G401.6 (cell line): ENCODE measurements at regions not wholly inside any gene's neighbourhood (a gene's known extent, or its start where the extent isn't known, plus 50 kb on each side); places are given as distances from the start of the nearest gene placed in this dataset.
"Not testable (repeated sequence)": the region's sequence is repeated elsewhere in the genome, so short reads cannot be mapped to it uniquely, and the experiment has no call there.

Experiments used
- FAIRE-seq: peaks from 2 replicates; lab custom pipeline; 2012; peaks lifted over from hg19 to GRCh38; lab: Jason Lieb, UNC

DNA sequence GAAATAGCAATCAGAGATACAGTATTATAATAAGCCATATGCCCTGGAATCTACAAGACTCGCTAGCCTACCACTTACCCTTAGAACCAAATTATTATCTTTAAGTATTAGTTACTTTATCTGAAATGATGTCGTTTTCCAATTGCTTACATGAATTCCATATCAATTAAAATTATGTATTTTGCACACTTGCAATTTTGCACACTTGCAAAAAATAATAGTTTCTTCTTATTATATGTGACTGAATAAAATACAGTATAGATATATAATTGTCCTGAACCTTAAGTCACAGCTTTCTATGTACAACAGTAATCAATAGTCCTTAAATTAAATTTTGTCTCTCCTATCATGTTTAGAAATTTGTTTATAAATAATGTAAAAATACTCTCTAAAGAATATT, 2095.1 kb downstream of the NCAM2 start:
- no peak for FAIRE-seq

DNA sequence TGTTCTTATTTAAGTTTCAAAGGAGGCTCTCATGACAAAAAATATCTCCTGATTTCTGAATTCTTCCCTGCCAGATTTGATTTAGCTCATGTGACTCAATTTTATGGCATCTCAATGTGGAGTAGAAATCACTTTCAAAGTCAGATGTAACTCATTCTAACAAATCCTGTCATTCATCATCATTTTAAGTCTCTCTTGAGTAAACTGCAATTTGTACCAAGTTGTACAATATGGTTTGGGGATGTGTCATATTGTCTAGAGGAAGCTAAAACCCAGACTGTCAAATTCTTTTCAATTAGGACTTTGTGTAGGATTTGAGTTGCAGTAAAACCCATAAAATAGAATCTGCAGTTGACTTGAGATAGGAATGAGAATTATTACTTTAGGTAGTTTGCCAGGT, 2101.0 kb downstream of the NCAM2 start:
- FAIRE-seq = no peak

DNA sequence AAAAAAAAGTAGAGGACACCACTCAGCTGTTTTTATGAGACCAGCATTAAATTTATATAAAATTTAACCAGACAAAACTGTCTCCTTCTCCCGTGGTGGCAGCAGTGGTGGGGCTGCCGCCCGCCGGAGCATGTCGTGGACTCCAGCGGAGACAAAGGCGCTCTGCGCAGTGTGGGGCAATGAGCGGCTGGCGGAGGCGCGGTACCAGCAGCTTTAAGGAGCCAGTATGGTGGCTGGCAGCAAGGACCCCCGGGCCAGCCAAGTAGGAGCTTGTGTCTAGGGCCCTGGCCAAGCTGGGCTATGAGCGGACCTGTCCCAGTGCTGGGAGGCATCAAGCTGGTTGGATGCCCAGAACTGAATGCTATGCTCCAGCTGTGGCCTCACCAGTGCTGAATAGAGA, 2102.9 kb downstream of the NCAM2 start:
- no peak for FAIRE-seq

DNA sequence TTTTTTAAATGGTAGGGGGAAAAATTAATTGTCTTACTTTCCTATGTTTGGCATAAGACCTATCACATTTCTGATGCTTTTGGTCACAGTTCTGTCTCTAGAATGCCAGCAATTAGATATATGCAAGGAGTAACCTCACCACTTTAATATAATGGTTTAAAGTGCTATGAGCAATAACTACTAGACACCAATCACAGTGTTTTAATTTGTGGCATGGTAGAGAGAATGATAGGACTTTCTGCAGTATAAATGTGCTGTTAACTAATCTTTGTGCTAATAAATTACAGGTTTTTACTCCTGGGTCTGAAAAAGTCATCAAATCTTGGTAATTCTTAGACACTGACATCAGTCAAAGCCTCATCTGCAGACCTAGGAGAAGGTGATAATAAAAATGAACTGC, 2110.3 kb downstream of the NCAM2 start:
- no peak for FAIRE-seq

DNA sequence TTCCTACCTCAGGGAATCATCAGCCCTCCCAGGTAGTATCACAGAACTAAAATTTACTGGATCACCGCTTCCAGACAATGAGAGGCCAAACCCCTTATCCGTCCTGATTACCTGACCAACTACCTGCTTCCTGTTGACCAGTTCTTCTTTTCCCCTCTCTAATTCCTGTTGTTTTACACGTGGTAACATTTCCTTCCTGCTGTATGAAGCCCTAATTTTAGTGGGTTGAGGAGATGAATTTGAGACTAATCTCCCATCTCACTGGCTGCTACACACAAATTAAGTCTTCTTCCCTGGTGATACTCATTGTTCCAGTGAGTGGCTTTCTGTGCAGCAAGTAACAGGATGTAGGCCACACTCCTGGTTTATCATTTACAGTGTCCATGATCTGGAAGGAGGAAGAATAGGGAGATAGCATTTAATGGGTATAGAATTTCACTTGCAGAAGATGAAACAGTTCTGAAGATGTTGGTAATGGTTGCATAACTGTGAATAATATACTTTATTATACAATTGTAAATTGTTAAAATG, 2112.9 kb downstream of the NCAM2 start:
- FAIRE-seq = no peak

DNA sequence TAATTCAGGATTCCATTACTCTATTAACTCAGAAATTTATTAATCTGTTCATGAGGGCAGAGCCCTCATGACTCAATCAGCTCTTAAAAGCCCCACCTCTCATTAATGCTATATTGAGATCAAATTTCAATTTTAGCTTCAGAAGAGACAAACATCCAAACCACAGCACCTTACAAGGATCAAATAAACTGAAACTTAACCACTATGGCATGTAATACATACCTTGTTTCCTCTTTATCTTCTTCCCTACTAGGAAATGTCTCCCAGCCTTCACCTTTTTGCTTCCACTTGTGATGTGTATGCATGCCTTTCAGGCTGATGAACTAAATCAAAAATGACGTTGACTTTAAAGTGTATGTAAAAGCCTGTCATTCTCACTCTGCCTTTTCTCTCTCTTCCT, 2121.3 kb downstream of the NCAM2 start:
- no peak for FAIRE-seq

DNA sequence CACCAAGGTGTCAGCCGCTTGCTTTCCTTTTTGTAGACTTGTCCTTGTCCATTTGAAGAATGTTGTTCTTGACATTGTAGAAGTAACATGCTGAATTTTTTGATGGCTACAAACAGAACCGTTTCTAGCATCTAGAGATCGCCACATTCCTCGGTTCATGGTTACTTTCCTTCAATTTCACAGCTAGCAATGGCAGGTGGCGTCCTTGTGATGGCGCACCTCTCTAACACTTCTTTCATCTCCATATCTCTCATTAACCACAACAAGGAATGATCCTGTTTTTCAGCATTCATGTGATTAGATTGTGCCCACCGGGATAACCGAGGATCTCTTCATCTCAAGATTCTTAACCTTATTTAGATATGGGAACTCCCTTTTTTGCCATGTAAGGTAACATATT, 2129.8 kb downstream of the NCAM2 start:
- FAIRE-seq = no peak

DNA sequence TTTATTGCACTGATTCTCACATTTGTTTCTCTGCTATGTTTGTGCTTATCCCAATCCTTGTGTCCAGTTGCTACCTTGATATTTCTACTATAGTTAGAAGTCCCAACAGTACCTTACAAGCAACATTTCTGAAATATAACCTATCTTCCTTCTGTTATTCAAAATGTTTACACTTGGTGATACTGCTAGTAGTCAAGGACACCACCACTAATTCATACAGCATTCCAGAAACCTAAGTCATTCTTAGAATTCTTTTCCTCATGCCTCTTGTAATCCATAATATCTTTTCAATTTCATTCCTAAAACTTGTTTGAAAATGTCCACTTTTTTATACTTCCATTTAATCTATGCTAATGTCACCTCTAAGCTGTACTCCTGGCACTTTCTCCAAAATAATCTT, 2132.1 kb downstream of the NCAM2 start:
- no peak for FAIRE-seq

DNA sequence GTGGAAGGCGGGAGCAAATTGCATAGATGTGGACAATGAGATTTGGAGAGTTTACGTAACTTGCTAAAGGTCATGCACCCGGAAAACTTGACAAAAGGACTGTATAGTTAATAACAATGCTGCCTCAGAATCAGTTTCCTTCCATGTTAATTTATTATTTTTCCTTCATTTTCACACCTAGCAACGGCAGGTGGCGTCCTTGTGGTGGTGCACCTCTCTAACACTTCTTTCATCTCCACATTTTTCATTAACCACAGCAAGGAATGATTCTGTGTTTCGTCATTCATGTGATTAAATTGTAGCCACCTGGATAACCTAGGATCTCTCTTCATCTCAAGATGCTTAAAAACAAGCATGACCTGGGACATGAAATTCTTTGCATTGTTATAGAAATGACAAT, 2133.0 kb downstream of the NCAM2 start:
- no peak for FAIRE-seq

DNA sequence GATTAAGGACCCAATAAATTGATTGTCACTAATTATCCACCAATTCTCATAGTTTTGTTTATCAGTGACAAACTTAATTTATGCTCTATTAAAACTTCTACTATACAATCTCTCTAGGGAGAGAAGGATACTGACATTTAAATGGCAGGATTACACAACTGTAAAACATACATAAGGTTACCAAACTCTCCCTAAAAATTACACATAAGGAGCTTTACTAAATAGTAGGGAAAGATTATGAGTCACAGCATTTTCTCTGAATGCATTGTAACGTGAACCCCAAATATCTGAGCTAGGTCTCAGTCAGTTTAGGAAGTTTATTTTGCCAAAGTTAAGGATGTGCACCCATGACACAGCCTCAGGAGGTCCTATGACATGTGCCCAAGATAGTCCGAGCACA, 2140.6 kb downstream of the NCAM2 start:
- FAIRE-seq = no peak

DNA sequence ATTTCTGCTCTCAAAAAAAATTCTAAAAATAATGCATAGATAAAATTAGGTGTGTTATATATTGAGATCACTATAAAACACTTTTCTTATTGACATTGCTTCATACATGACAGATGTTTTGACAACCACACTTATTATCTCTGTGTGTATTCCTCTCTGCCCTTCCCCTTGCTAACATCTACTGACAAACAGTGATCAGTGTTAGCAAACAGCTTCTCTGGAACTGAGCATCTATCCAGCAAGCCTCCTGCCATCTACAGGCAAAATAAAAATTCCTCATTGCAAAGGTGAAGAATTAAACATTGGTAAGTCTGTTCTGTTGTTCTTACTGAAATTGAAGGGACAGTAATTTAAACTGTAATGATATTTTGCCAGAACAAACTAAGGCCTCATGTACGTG, 2153.9 kb downstream of the NCAM2 start:
- no peak for FAIRE-seq

DNA sequence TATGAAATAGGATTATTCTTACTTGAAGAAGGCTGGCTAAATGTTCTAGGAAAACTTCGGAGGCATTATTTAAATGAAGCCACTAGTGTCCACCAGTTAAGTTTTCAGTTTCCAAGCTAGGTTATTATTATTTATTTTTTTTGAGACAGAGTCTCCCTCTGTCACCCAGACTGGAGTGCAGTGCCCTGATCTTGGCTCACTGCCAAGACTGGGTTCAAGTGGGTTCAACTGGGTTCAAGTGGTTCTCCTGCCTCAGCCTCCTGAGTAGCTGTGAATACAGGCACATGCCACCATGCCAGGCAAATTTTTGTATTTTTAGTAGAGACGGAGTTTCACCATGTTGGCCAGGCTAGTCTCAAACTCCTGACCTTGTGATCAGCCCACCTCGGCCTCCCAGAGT, 2155.6 kb downstream of the NCAM2 start:
- not testable (repeated sequence) for FAIRE-seq

DNA sequence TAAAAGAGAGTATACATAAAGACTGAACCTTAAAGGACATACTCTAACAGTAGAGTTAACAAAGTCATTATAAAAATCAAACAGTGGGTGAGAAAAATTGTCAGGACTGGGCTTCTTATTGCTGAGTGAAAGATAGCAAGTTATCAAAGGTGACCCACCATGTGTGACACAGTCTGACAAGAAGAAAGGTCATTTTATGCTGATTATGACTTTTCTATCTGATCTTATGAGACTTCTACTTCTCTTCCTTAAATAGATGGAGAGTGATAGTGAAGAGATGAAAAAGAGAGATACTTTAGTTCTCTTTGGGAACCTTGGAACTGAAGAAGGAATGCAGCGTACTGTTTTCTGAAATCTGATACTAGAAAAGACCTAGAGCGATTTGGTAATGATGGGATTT, 2157.1 kb downstream of the NCAM2 start:
- FAIRE-seq = no peak

DNA sequence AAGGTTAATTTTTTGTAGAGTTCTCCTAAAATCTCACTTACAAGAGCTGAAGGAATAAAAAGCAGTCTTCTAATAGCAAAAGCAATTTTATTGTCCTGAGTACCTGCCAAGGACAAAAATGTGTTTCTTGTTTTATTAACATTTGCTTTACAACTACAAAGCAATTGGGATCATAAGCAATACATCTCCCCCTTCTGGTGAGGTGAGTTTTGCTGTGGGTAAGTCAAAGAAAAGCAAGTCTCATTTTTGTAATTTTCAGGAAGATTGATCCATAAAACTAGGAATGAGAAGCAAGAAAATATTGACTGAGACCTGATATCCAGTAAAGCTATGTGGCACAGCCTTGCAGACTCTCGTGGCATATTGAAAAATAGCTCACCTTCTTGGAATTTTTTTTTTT, 2162.7 kb downstream of the NCAM2 start:
- FAIRE-seq = no peak

DNA sequence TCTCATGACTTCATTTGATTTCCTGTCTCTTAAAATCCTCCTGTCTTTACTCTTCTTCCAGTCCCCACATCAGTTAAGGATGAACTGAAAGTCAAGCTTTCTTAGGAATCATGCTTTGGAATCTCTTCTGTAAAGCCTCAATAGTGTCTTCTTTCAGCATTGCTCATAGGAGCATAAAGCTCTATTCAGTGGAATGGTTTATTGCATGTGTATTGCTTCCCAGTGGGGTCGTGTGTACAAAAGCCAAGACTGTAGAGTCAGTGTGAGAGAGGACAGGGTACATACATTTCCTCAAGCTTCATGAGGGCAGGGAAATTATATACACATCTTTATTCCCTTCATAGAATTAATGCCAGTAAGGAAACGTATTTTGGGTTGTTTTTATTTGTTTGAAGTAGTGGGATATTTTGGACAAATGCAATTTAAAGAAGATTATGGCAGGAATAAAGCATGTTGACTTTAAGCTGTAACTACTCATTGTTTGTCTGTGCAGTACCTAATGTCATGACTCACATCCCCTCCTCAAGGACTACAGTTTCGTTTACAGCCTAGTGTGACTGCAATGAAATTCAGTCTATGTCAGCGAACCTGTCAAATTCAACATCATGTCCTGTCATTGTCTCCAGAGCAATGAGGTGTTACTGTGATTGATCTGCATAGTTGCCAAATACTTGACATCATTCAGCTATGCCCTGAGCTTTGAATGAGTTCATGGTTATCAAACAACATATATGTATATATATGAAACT, 2164.2 kb downstream of the NCAM2 start:
- no peak for FAIRE-seq
